B cell (primary cell): ENCODE measurements at regions not wholly inside any gene's neighbourhood (a gene's known extent, or its start where the extent isn't known, plus 50 kb on each side); places are given as distances from the start of the nearest gene placed in this dataset. TPM values are rescaled to one million over a fixed set of nuclear protein-coding genes. Genes with fewer than 3 reads are reported as not detected.

Experiments used
- ATAC-seq: fragments of 200-7000 bp; cut with Tn5 transposase; one replicate; pipeline ENCODE4 v1.10.0; 2021; ENCODE audit warnings: low read depth, mild to moderate bottlenecking, moderate number of reproducible peaks, moderate library complexity
- CTCF ChIA-PET: fragments of 350-600 bp; sonication (Branson Sonifier 250); formaldehyde crosslinking; loops from one replicate; lab custom pipeline; 2021; ENCODE audit warnings: antibody characterized with exemption, inconsistent platforms; lab: Charles Lee
- POLR2A ChIA-PET: fragments of 350-600 bp; sonication (Branson Sonifier 250); formaldehyde crosslinking; loops from one replicate; lab custom pipeline; 2021; ENCODE audit warnings: antibody characterized with exemption; lab: Charles Lee
- DNase-seq: peaks from one replicate; pipeline ENCODE4 v3.0.0; 2013
- H2AFZ ChIP-seq: 2 replicates; pipeline ENCODE4 v1.6.1; 2012; ENCODE audit warnings: mild to moderate bottlenecking, low read depth, low read length; ENCODE audit not compliant: insufficient read depth, poor library complexity, severe bottlenecking
- H3K27ac ChIP-seq, 2 donors: 1 replicate in 1 of 2; 2 replicates in 1 of 2; pipeline ENCODE4 v1.5.1; 2012 to 2013; ENCODE audit warnings: low read length in 2 of 2, mild to moderate bottlenecking in 2 of 2, moderate library complexity in 1 of 2
- H3K27me3 ChIP-seq, 4 experiments: fragments of 200-600 bp in 1 of 4; sonication (generic) in 1 of 4; replicated peaks in 1 of 4; 1 replicate in 2 of 4; 2 replicates in 2 of 4; pipeline versions ENCODE4 v1.6.1 to v1.7.0; 2013 to 2016; ENCODE audit warnings: low read length in 3 of 4, mild to moderate bottlenecking in 2 of 4, mixed read lengths in 1 of 4, moderate library complexity in 1 of 4; ENCODE audit not compliant: insufficient read depth in 4 of 4, control insufficient read depth in 3 of 4; ENCODE audit errors: control extremely low read depth in 1 of 4
- H3K36me3 ChIP-seq, 2 experiments: replicated peaks in 1 of 2; 1 replicate in 1 of 2; 2 replicates in 1 of 2; pipeline versions ENCODE4 v1.6.1 to v1.7.1; 2013; ENCODE audit warnings: low read length in 1 of 2; ENCODE audit not compliant: insufficient read depth in 2 of 2, control insufficient read depth in 1 of 2; ENCODE audit errors: control extremely low read depth in 1 of 2, extremely low read depth in 1 of 2
- H3K4me1 ChIP-seq, 2 donors: fragments of 200-600 bp in 1 of 2; sonication (generic) in 1 of 2; 1 replicate in 1 of 2; 2 replicates in 1 of 2; pipeline versions ENCODE4 v1.5.1 to v1.6.1; 2013 to 2017; ENCODE audit warnings: low read length in 2 of 2; ENCODE audit not compliant: control insufficient read depth in 2 of 2, insufficient read depth in 2 of 2
- H3K4me2 ChIP-seq: replicated peaks from 2 replicates; pipeline ENCODE3; 2012; ENCODE audit warnings: mild to moderate bottlenecking, low read depth, low read length; ENCODE audit not compliant: poor library complexity, severe bottlenecking
- H3K4me3 ChIP-seq, 5 experiments: fragments of 200-600 bp in 1 of 5; sonication (generic) in 1 of 5; 1 replicate in 3 of 5; 2 replicates in 2 of 5; pipeline versions ENCODE4 v1.5.1 to v1.7.0; 2011 to 2016; ENCODE audit warnings: low read length in 4 of 5, mild to moderate bottlenecking in 4 of 5, low read depth in 2 of 5, control low read depth in 1 of 5, moderate library complexity in 1 of 5; ENCODE audit not compliant: insufficient read depth in 1 of 5; ENCODE audit errors: control extremely low read depth in 1 of 5, extremely low read depth in 1 of 5
- H3K79me2 ChIP-seq: fragments of 200-600 bp; sonication (generic); one replicate; pipeline ENCODE4 v1.6.0; 2016; ENCODE audit warnings: low read length; ENCODE audit not compliant: control insufficient read depth, insufficient read depth
- H3K9ac ChIP-seq: fragments of 200-600 bp; sonication (generic); 2 replicates; pipeline ENCODE4 v1.6.1; 2017; ENCODE audit warnings: mild to moderate bottlenecking, low read length, moderate library complexity
- H3K9me3 ChIP-seq, 3 donors: one replicate each; pipeline versions ENCODE4 v1.6.1 to v1.7.1; 2013; ENCODE audit warnings: low read length in 2 of 3; ENCODE audit not compliant: control insufficient read depth in 2 of 3, insufficient read depth in 1 of 3; ENCODE audit errors: control extremely low read depth in 1 of 3
- H4K20me1 ChIP-seq: 2 replicates; pipeline ENCODE4 v1.6.0; 2012; ENCODE audit warnings: mild to moderate bottlenecking, low read length; ENCODE audit not compliant: insufficient read depth, control insufficient read depth, poor library complexity, severe bottlenecking
- H3K27ac Mint-ChIP-seq: one replicate; pipeline ENCODE4 v1.8.0; 2021; ENCODE audit warnings: mixed read lengths
- H3K27me3 Mint-ChIP-seq: one replicate; pipeline ENCODE4 v1.8.0; 2021; ENCODE audit warnings: mixed read lengths
- H3K4me1 Mint-ChIP-seq: one replicate; pipeline ENCODE4 v1.8.0; 2021; ENCODE audit warnings: mixed read lengths
- H3K4me3 Mint-ChIP-seq: one replicate; pipeline ENCODE4 v1.8.0; 2021; ENCODE audit warnings: mixed read lengths
- H3K9me3 Mint-ChIP-seq: one replicate; pipeline ENCODE4 v1.8.0; 2022; ENCODE audit warnings: mixed read lengths; ENCODE audit not compliant: insufficient read depth
- EZH2 ChIP-seq: IDR thresholded peaks from 2 replicates; pipeline ENCODE4 v1.6.1; 2012; ENCODE audit warnings: borderline replicate concordance, low read depth, mild to moderate bottlenecking, moderate library complexity, low read length; ENCODE audit not compliant: insufficient read depth, poor library complexity, severe bottlenecking
- WGBS: methylation state at CpG from one replicate; pipeline ENCODE4 v1.1.5; 2013; ENCODE audit warnings: missing lambda C conversion rate; ENCODE audit not compliant: insufficient coverage; 5-methylcytosine and 5-hydroxymethylcytosine counted together
- intact Hi-C: fragments of 100-400 bp; cut with micrococcal nuclease; formaldehyde crosslinking; loops from one replicate; pipeline ENCODE4 v1.10.0; 2022
- small RNA-seq: library from RNA; depleted of rRNA; stranded (forward); fragments of <200 nt; gene quantifications from one replicate; pipeline ENCODE3, GENCODE V24; 2012; ENCODE audit warnings: low replicate concordance, low read depth; ENCODE audit not compliant: insufficient read length
- TF ChIP-seq, protein P1 (sequence below): fragments of 200-600 bp; IDR thresholded peaks from one replicate; pipeline ENCODE4 v1.8.0; 2022; ENCODE audit warnings: antibody characterized with exemption, mild to moderate bottlenecking

DNA sequence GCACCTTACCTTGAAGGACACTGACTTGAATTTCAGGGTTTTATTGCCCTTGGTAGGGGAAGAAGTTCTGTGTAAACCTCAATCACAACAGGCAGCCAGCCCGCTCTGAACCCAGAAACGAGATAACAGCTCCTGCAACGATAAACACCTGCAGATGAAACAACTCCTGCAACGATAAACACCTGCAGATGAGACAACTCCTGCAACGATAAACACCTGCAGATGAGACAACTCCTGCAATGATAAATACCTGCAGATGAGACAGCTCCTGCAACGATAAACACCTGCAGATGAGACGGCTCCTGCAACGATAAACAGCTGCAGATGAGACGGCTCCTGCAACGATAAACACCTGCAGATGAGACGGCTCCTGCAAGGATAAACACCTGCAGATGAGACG, 54.0 kb upstream of the TBXT start:
- intact Hi-C loops = no loop called here
- Histone ChIP-seq H3K36me3 (no peaks in the 10 kb centered on the region), H3K4me2 (no peak overlapping the region), H3K27ac (no peak overlapping the region), H4K20me1 (no peaks in the 10 kb centered on the region), H3K27me3 (peaks cover 0 to 23% (median 0%) of the 10 kb centered on the region in 4 experiments), H3K79me2 (no peaks in the 10 kb centered on the region), H3K4me1 (no peaks in the 10 kb centered on the region), H3K4me3 (no peak overlapping the region), H3K9me3 (no peaks in the 10 kb centered on the region), H3K9ac (no peak overlapping the region), H2AFZ (no peak overlapping the region)
- ChIA-PET CTCF (no interaction called here), POLR2A (no interaction called here)
- H3K27me3 Mint-ChIP-seq = peaks cover 30% of the 10 kb centered on the region
- H3K27ac Mint-ChIP-seq = no peak overlapping the region
- H3K4me3 Mint-ChIP-seq = no peak overlapping the region
- TF ChIP-seq EZH2 = no peak
- no peak for DNase-seq
- H3K4me1 Mint-ChIP-seq = no peaks in the 10 kb centered on the region
- ATAC-seq = no peak
- no peaks in the 10 kb centered on the region for H3K9me3 Mint-ChIP-seq
- 86% methylated on average over 10 of the region's 12 CpGs for WGBS

DNA sequence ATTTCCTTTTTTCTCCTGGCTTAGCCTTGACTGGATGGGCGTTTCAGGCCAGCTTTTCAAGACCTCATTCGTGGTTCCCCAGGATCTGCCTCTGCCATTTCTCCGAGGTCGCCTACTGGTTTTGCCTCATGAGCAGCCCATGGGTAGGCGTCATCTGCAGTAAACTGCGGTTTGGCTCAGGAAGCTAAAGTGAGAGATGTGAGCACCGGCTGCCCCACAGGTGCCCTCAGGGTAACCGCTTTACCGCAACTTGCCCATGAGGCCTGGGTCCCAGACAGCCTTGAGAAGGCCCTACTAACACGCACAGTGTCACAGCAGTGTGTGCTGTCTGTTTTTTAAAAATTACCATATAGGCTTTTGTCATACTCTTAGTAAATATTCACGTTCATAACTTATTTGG, 53.4 kb upstream of the TBXT start:
- Mint-ChIP-seq H3K27me3 (peaks cover 26% of the 10 kb centered on the region), H3K4me3 (no peak overlapping the region), H3K4me1 (no peaks in the 10 kb centered on the region), H3K27ac (no peak overlapping the region), H3K9me3 (no peaks in the 10 kb centered on the region)
- no peaks in the 10 kb centered on the region for H3K4me1 ChIP-seq
- ChIA-PET CTCF (no interaction called here), POLR2A (no interaction called here)
- no peak overlapping the region for H3K27ac ChIP-seq
- H3K4me2 ChIP-seq = no peak overlapping the region
- intact Hi-C loops = no loop called here
- no peak overlapping the region for H3K4me3 ChIP-seq
- no peak overlapping the region for H2AFZ ChIP-seq
- H3K79me2 ChIP-seq = no peaks in the 10 kb centered on the region
- TF ChIP-seq, protein P1, sequence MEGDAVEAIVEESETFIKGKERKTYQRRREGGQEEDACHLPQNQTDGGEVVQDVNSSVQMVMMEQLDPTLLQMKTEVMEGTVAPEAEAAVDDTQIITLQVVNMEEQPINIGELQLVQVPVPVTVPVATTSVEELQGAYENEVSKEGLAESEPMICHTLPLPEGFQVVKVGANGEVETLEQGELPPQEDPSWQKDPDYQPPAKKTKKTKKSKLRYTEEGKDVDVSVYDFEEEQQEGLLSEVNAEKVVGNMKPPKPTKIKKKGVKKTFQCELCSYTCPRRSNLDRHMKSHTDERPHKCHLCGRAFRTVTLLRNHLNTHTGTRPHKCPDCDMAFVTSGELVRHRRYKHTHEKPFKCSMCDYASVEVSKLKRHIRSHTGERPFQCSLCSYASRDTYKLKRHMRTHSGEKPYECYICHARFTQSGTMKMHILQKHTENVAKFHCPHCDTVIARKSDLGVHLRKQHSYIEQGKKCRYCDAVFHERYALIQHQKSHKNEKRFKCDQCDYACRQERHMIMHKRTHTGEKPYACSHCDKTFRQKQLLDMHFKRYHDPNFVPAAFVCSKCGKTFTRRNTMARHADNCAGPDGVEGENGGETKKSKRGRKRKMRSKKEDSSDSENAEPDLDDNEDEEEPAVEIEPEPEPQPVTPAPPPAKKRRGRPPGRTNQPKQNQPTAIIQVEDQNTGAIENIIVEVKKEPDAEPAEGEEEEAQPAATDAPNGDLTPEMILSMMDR = no peak
- no peak for TF ChIP-seq EZH2
- whole genome bisulfite sequencing = 89% methylated on average over 8 of the region's 11 CpGs
- no peaks in the 10 kb centered on the region for H4K20me1 ChIP-seq
- H3K27me3 ChIP-seq = peaks cover 0 to 18% (median 0%) of the 10 kb centered on the region in 4 experiments
- DNase-seq (no peak), ATAC-seq (no peak)
- H3K9ac ChIP-seq = no peak overlapping the region
- no peaks in the 10 kb centered on the region for H3K36me3 ChIP-seq
- H3K9me3 ChIP-seq = no peaks in the 10 kb centered on the region

Small RNA genes lying in the stretch of these regions (small RNA-seq; reads per million reads assigned to genes)
- gene AL121956.5 = not detected
- not detected for gene GNG5P1
